Uterus (tissue), 3 donors: ENCODE measurements at regions not wholly inside any gene's neighbourhood (a gene's known extent, or its start where the extent isn't known, plus 50 kb on each side); places are given as distances from the start of the nearest gene placed in this dataset.

Source experiments
- DNase-seq, 2 donors: peaks; one replicate each; pipeline ENCODE4 v3.0.0-alpha.2; 2019 to 2020
- H3K27ac ChIP-seq, 2 donors: fragments of 200-600 bp; sonication (generic); 1 replicate in 1 of 2; 2 replicates in 1 of 2; pipeline ENCODE4 v1.5.1; 2016 to 2018
- H3K27me3 ChIP-seq, 2 donors: fragments of 200-600 bp; sonication (generic); one replicate each; pipeline ENCODE4 v1.5.1; 2018 to 2019; ENCODE audit warnings: control low read depth in 1 of 2
- H3K36me3 ChIP-seq, 2 donors: fragments of 200-600 bp; sonication (generic); one replicate each; pipeline ENCODE4 v1.5.1; 2019; ENCODE audit warnings: control low read depth in 1 of 2
- H3K4me1 ChIP-seq, 2 donors: fragments of 200-600 bp; sonication (generic); one replicate each; pipeline ENCODE4 v1.5.1; 2018 to 2019; ENCODE audit warnings: control low read depth in 1 of 2
- H3K4me3 ChIP-seq, 2 donors: fragments of 200-600 bp; sonication (generic); 1 replicate in 1 of 2; 2 replicates in 1 of 2; pipeline ENCODE4 v1.5.1; 2018 to 2019; ENCODE audit warnings: mild to moderate bottlenecking in 1 of 2
- H3K9me3 ChIP-seq, 2 donors: fragments of 200-600 bp; sonication (generic); one replicate each; pipeline ENCODE4 v1.5.1; 2019; ENCODE audit warnings: control low read depth in 1 of 2
- CTCF ChIP-seq, 4 experiments: fragments of 200-600 bp in 2 of 4; fragments of 450-650 bp in 2 of 4; sonication (generic) in 2 of 4; IDR thresholded peaks; one replicate each; pipeline ENCODE4 v1.5.1; 2016 to 2019; ENCODE audit warnings: antibody characterized with exemption in 4 of 4, mild to moderate bottlenecking in 2 of 4, moderate library complexity in 1 of 4
- POLR2A ChIP-seq, 2 donors: fragments of 450-650 bp; IDR thresholded peaks; one replicate each; pipeline ENCODE4 v1.6.1; 2016; ENCODE audit warnings: antibody characterized with exemption in 2 of 2, mild to moderate bottlenecking in 1 of 2, moderate library complexity in 1 of 2
- intact Hi-C: fragments of 100-400 bp; cut with DNase I; formaldehyde crosslinking; loops from one replicate; pipeline ENCODE4 v1.15.1; 2023; ENCODE audit warnings: low total_unique reads
- donor health status: DM: yes; HTN: yes; CAD: no.

GRCh38 chr2:129462967-129463366 is 516.5 kb upstream of the RAB6C start:
- no peaks in the 10 kb centered on the region for H3K27me3 ChIP-seq
- H3K36me3 ChIP-seq: no peaks in the 10 kb centered on the region
- DNase-seq: no peak
- no peak for TF ChIP-seq POLR2A (IDR thresholded peaks at IDR 0.05)
- TF ChIP-seq CTCF (IDR thresholded peaks at IDR 0.05): no peak
- H3K4me1 ChIP-seq: no peaks in the 10 kb centered on the region
- intact Hi-C loops: no loop called here
- H3K27ac ChIP-seq: no peak overlapping the region
- no peaks in the 10 kb centered on the region for H3K9me3 ChIP-seq
- H3K4me3 ChIP-seq: no peak overlapping the region

- DNase-seq: no peak
- Histone ChIP-seq H3K4me1 (no peaks in the 10 kb centered on the region), H3K4me3 (no peak overlapping the region), H3K27me3 (no peaks in the 10 kb centered on the region), H3K9me3 (no peaks in the 10 kb centered on the region), H3K27ac (no peak overlapping the region), H3K36me3 (no peaks in the 10 kb centered on the region)
- TF ChIP-seq POLR2A (IDR thresholded peaks at IDR 0.05) (no peak), CTCF (IDR thresholded peaks at IDR 0.05) (no peak)
- intact Hi-C loops: no loop called here
Observed at GRCh38 chr2:129464036-129464435, 515.4 kb upstream of the RAB6C start.

GRCh38 chr2:129464631-129465030 is 514.8 kb upstream of the RAB6C start:
- Histone ChIP-seq H3K9me3 (no peaks in the 10 kb centered on the region), H3K4me3 (no peak overlapping the region), H3K4me1 (no peaks in the 10 kb centered on the region), H3K27me3 (no peaks in the 10 kb centered on the region), H3K27ac (no peak overlapping the region), H3K36me3 (no peaks in the 10 kb centered on the region)
- no peak for TF ChIP-seq POLR2A (IDR thresholded peaks at IDR 0.05)
- no peak for TF ChIP-seq CTCF (IDR thresholded peaks at IDR 0.05)
- no peak for DNase-seq
- intact Hi-C loops: no loop called here

GRCh38 chr2:129465045-129465444 is 514.4 kb upstream of the RAB6C start:
- no peak overlapping the region for H3K4me3 ChIP-seq
- no peaks in the 10 kb centered on the region for H3K4me1 ChIP-seq
- DNase-seq: no peak
- H3K27me3 ChIP-seq: no peaks in the 10 kb centered on the region
- no peaks in the 10 kb centered on the region for H3K9me3 ChIP-seq
- TF ChIP-seq CTCF (IDR thresholded peaks at IDR 0.05) (no peak), POLR2A (IDR thresholded peaks at IDR 0.05) (no peak)
- no peak overlapping the region for H3K27ac ChIP-seq
- H3K36me3 ChIP-seq: no peaks in the 10 kb centered on the region
- intact Hi-C loops: no loop called here

GRCh38 chr2:129466389-129466788 is 513.1 kb upstream of the RAB6C start:
- H3K4me1 ChIP-seq: no peaks in the 10 kb centered on the region
- no peaks in the 10 kb centered on the region for H3K27me3 ChIP-seq
- H3K4me3 ChIP-seq: no peak overlapping the region
- no peaks in the 10 kb centered on the region for H3K9me3 ChIP-seq
- H3K27ac ChIP-seq: no peak overlapping the region
- no peaks in the 10 kb centered on the region for H3K36me3 ChIP-seq
- intact Hi-C loops: no loop called here
- TF ChIP-seq POLR2A (IDR thresholded peaks at IDR 0.05) (no peak), CTCF (IDR thresholded peaks at IDR 0.05) (no peak)
- DNase-seq: no peak
